Astrocyte of the cerebellum (primary cell): ENCODE measurements at regions not wholly inside any gene's neighbourhood (a gene's known extent, or its start where the extent isn't known, plus 50 kb on each side); places are given as distances from the start of the nearest gene placed in this dataset.

Experiments
- DNase-seq: peaks from one replicate; pipeline ENCODE4 v3.0.0-alpha.2; 2011; ENCODE audit warnings: low read depth
- H3K4me3 ChIP-seq: 2 replicates; pipeline ENCODE4 v1.5.1; 2011; ENCODE audit warnings: mild to moderate bottlenecking, low read depth, low read length, moderate library complexity
- in situ Hi-C: cut with HindIII; loops from 2 replicates; pipeline ENCODE4 v1.10.0; 2017; ENCODE audit warnings: low sequenced_read_pairs
- TF ChIP-seq, protein P1 (sequence below): IDR thresholded peaks from 2 replicates; pipeline ENCODE4 v1.5.1; 2012; ENCODE audit warnings: low read length, low read depth, moderate library complexity, mild to moderate bottlenecking; ENCODE audit errors: missing control alignments

DNA sequence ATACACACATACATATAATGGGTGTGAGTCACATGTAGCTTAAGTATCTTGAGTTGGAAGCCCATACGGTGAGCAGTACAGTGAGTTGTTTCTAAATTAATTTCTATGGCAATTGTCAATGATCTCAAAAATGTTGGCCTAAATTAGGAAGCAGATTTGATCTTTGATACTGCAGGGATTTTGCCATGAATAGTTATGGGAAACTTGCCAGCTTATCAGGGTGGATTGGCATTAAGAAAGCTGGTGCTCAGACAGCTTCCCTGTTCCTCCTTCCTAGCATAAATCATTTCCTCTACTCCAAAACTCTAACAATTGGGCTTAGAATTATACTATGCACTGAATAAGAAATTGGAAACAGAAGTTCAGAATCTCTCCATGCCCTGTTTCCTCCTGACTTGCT lies 150.9 kb upstream of the FRMD6 start:
- no peak overlapping the region for H3K4me3 ChIP-seq
- DNase-seq, result no peak
- TF ChIP-seq, protein P1, sequence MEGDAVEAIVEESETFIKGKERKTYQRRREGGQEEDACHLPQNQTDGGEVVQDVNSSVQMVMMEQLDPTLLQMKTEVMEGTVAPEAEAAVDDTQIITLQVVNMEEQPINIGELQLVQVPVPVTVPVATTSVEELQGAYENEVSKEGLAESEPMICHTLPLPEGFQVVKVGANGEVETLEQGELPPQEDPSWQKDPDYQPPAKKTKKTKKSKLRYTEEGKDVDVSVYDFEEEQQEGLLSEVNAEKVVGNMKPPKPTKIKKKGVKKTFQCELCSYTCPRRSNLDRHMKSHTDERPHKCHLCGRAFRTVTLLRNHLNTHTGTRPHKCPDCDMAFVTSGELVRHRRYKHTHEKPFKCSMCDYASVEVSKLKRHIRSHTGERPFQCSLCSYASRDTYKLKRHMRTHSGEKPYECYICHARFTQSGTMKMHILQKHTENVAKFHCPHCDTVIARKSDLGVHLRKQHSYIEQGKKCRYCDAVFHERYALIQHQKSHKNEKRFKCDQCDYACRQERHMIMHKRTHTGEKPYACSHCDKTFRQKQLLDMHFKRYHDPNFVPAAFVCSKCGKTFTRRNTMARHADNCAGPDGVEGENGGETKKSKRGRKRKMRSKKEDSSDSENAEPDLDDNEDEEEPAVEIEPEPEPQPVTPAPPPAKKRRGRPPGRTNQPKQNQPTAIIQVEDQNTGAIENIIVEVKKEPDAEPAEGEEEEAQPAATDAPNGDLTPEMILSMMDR, result no peak
- in situ Hi-C loops, result no loop called here

DNA sequence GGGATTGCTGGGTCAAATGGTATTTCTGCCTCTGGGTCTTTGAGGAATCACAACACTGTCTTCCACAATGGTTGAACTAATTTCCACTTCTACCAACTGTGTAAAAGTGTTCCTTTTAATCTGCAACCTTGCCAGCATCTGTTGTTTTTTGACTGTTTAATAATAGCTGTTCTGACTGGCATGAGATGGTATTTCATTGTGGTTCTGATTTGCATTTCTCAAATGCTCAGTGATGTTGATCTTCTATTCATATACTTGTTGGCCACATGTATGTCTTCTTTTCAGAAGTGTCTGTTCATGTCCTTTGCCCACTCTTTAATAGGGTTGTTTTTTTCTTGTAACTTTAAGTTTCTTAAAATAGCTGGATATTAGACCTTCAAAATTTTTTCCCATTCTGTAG lies 150.0 kb upstream of the FRMD6 start:
- TF ChIP-seq, protein P1, result no peak
- in situ Hi-C loops, result no loop called here
- no peak overlapping the region for H3K4me3 ChIP-seq
- no peak for DNase-seq

DNA sequence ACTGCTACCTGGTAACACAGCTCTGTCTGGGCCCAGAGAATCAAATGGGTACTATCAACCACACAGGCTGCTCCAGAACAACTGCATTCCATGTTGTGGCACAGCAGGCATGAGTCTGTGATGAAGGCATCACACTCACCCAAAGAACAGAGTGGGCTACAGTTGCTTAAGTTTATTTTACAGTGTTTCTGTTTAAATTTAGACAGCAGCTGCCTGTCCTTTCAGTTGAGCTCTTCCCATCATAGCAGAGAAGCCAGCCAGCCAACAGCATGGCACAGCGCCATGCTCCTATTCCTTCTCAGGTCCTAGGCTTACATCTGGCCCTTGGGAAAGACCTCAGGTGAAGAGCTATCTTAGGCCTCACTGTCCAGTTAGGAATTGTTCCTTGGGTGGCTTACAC lies 147.0 kb upstream of the FRMD6 start:
- no peak overlapping the region for H3K4me3 ChIP-seq
- DNase-seq, result no peak
- TF ChIP-seq, protein P1, result no peak
- in situ Hi-C loops, result no loop called here

DNA sequence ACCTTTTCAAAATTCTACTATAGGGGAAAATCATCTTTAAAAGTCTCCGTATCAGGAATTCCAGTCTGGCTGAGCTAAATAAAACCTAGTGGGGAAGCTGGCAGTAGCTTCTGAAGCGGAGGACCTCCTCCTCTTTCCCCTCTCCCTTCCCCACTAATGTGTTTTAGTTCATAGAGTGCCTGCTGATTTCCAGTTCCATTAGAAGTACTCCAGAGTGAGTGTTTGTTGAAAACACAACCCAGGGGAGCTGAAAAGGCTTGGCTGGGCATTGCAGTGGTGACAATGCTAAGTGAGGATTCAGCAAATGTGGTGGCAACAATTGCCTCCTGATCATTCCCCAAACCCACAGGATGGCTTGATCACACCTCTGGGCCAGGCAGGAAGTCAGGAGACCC lies 144.2 kb upstream of the FRMD6 start:
- peak; percentile 57 for DNase-seq
- no peak overlapping the region for H3K4me3 ChIP-seq
- TF ChIP-seq, protein P1, result no peak
- in situ Hi-C loops, result no loop called here

DNA sequence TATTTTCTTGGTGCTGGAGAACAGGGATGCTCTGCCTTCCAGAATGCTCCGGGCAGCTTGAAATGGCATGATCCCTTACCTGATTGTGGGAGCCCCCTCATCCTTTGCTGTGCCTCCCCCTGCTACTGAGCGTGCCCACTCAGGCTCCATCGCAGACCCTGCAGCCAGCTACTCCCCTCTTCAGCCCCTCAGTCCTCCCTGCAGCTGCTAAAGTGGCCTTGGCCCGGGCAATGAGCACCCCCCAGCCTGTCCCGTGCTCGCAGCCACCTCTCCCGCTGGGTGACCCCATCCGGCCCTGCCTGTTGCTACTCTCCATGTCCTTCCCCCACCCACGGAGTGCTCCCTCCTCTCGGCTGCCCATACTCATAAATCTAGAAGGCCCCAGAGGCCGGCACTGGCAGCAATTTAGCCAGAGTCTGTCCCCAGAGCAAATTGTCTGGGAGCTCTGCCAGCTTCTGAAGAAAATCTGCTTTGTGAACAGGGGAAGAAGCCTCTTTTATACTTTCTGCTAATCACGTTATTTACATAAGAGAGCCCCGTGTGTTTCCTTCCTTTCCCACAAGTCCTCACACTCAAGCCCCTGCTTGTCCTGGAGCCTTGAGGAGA lies 143.7 kb upstream of the FRMD6 start:
- no peak overlapping the region for H3K4me3 ChIP-seq
- DNase-seq, result peak; percentile 68
- TF ChIP-seq, protein P1, result no peak
- in situ Hi-C loops, result no loop called here

DNA sequence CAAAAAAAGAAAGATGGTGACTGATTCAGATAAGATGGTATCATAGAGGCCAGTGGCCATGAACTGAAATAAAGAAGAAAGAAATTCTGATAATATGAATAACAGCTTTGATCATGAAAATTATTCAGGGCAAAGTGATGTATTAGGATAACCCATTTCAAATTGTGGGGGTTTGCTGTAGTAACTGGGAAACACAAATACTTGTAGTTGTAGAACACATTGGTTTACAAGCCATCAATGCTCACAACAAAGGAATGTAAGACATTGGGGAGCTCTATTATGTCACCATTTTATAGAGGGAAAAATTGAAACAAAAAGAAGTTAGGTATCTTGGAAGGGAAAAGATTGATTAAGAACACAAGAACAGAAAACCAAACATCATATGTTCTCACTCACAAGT lies 140.4 kb upstream of the FRMD6 start:
- no peak for DNase-seq
- no peak overlapping the region for H3K4me3 ChIP-seq
- TF ChIP-seq, protein P1, result no peak
- in situ Hi-C loops, result no loop called here

DNA sequence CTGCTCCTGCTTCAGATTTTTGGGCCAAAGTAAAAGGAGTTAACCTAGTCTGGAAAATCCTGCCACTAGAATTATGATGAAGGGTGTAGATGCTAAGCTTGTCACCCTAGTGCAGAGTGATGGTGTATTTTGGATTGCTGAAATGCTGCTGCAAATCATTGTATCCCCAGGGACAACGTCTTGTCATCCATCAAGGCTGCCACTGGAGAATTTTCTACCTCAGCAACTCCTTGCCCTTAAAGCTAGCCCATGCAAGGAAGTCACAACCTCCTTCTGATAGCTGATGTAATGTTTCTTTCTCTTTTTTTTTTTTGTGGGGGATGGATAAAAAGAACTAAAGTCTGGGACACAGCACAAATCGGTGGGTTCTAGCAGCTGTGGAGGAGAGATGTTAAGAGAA lies 139.4 kb upstream of the FRMD6 start:
- TF ChIP-seq, protein P1, result no peak
- DNase-seq, result no peak
- no peak overlapping the region for H3K4me3 ChIP-seq
- in situ Hi-C loops, result no loop called here
